IMR-90 (cell line): ENCODE measurements at regions not wholly inside any gene's neighbourhood (a gene's known extent, or its start where the extent isn't known, plus 50 kb on each side); places are given as distances from the start of the nearest gene placed in this dataset.

Experiments
- ATAC-seq: fragments of 200-7000 bp; cut with Tn5 transposase; 2 replicates; pipeline ENCODE4 v1.9.1; 2020; ENCODE audit warnings: low read depth, mild to moderate bottlenecking, moderate library complexity
- BruUV-seq: library from RNA; stranded (reverse); fragments of 400-500 nt; replicated peaks from 2 replicates; lab custom pipeline; 2021; lab: Mats Ljungman, UMichigan
- CTCF ChIA-PET: fragments of 300-600 bp; formaldehyde crosslinking; extraction: SDS; loops from one replicate; lab custom pipeline; 2021; ENCODE audit warnings: antibody characterized with exemption; lab: Yijun Ruan, JAX
- POLR2A ChIA-PET: fragments of 300-600 bp; sonication (Branson Sonifier 250); formaldehyde crosslinking; loops from one replicate; lab custom pipeline; 2022; ENCODE audit warnings: antibody characterized with exemption; ENCODE audit not compliant: unreplicated experiment; lab: Charles Lee
- DNase-seq: peaks from one replicate; pipeline ENCODE4 v3.0.0; 2013
- H2AFZ ChIP-seq: replicated peaks from 2 replicates; pipeline ENCODE3; 2013; ENCODE audit warnings: low read length, mild to moderate bottlenecking; ENCODE audit not compliant: poor library complexity
- H2AK5ac ChIP-seq: 2 replicates; pipeline ENCODE4 v1.6.1; 2013; ENCODE audit warnings: low read depth, low read length, inconsistent platforms
- H2AK9ac ChIP-seq: replicated peaks from 2 replicates; pipeline ENCODE3; 2013; ENCODE audit warnings: mild to moderate bottlenecking, low read depth, low read length, moderate library complexity; ENCODE audit not compliant: poor library complexity
- H2BK120ac ChIP-seq: 2 replicates; pipeline ENCODE4 v1.6.1; 2013; ENCODE audit warnings: low read depth, low read length, inconsistent platforms
- H2BK15ac ChIP-seq: 3 replicates; pipeline ENCODE4 v1.6.1; 2013; ENCODE audit warnings: low read depth, low read length, inconsistent platforms
- H2BK20ac ChIP-seq: 2 replicates; pipeline ENCODE4 v1.6.1; 2013; ENCODE audit warnings: low read depth, mild to moderate bottlenecking, inconsistent platforms, low read length, moderate library complexity
- H2BK5ac ChIP-seq: 2 replicates; pipeline ENCODE4 v1.6.1; 2013; ENCODE audit warnings: mild to moderate bottlenecking, low read depth, low read length, inconsistent platforms; ENCODE audit not compliant: poor library complexity, severe bottlenecking
- H3K14ac ChIP-seq: replicated peaks from 2 replicates; pipeline ENCODE4 v1.6.1; 2013; ENCODE audit warnings: low read depth, low read length, inconsistent platforms
- H3K18ac ChIP-seq: 2 replicates; pipeline ENCODE4 v1.6.1; 2013; ENCODE audit warnings: low read depth, low read length, control low read depth
- H3K23ac ChIP-seq: 2 replicates; pipeline ENCODE4 v1.6.1; 2013; ENCODE audit warnings: low read depth, low read length, inconsistent platforms
- H3K27ac ChIP-seq: 2 replicates; pipeline ENCODE4 v1.5.1; 2013; ENCODE audit warnings: mild to moderate bottlenecking, control low read depth, low read length; ENCODE audit not compliant: insufficient read depth
- H3K27me3 ChIP-seq: 2 replicates; pipeline ENCODE4 v1.6.1; 2013; ENCODE audit warnings: low read length; ENCODE audit not compliant: control insufficient read depth, insufficient read depth
- H3K36me3 ChIP-seq: 2 replicates; pipeline ENCODE4 v1.6.1; 2013; ENCODE audit warnings: low read length, mixed read lengths; ENCODE audit not compliant: control insufficient read depth, insufficient read depth
- H3K4ac ChIP-seq: 2 replicates; pipeline ENCODE4 v1.6.1; 2013; ENCODE audit warnings: low read depth, low read length, inconsistent platforms
- H3K4me1 ChIP-seq: 2 replicates; pipeline ENCODE4 v1.6.1; 2013; ENCODE audit warnings: low read length, mixed read lengths; ENCODE audit not compliant: control insufficient read depth, insufficient read depth
- H3K4me2 ChIP-seq: 2 replicates; pipeline ENCODE4 v1.6.1; 2013; ENCODE audit warnings: low read depth, mild to moderate bottlenecking, control low read depth, low read length, moderate library complexity
- H3K4me3 ChIP-seq: 2 replicates; pipeline ENCODE4 v1.5.1; 2013; ENCODE audit warnings: low read depth, mild to moderate bottlenecking, control low read depth, low read length, moderate library complexity; ENCODE audit not compliant: insufficient read depth
- H3K56ac ChIP-seq: 2 replicates; pipeline ENCODE4 v1.6.1; 2013; ENCODE audit warnings: low read length, inconsistent platforms; ENCODE audit not compliant: insufficient read depth; ENCODE audit errors: extremely low read depth
- H3K79me1 ChIP-seq, 2 experiments: 2 replicates each; pipeline ENCODE4 v1.6.1; 2013; ENCODE audit warnings: low read length in 2 of 2, inconsistent platforms in 1 of 2, low read depth in 1 of 2
- H3K9ac ChIP-seq: 2 replicates; pipeline ENCODE4 v1.6.1; 2013; ENCODE audit warnings: low read depth, low read length, control low read depth
- H3K9me1 ChIP-seq: 2 replicates; pipeline ENCODE4 v1.6.1; 2013; ENCODE audit warnings: low read length, inconsistent platforms; ENCODE audit not compliant: insufficient read depth
- H3K9me3 ChIP-seq: 2 replicates; pipeline ENCODE4 v1.6.1; 2013; ENCODE audit warnings: low read length; ENCODE audit not compliant: control insufficient read depth, insufficient read depth
- H4K20me1 ChIP-seq: 2 replicates; pipeline ENCODE4 v1.6.1; 2013; ENCODE audit warnings: low read length, inconsistent platforms; ENCODE audit not compliant: insufficient read depth
- H4K5ac ChIP-seq: 2 replicates; pipeline ENCODE4 v1.6.1; 2013; ENCODE audit warnings: mild to moderate bottlenecking, low read depth, low read length, control low read depth
- H4K8ac ChIP-seq, 2 experiments: 2 replicates each; pipeline ENCODE4 v1.6.1; 2013; ENCODE audit warnings: low read depth in 2 of 2, low read length in 2 of 2, control low read depth in 1 of 2, inconsistent platforms in 1 of 2
- H4K91ac ChIP-seq: 2 replicates; pipeline ENCODE4 v1.6.1; 2013; ENCODE audit warnings: low read depth, low read length, inconsistent platforms; ENCODE audit not compliant: insufficient read depth
- CEBPB ChIP-seq: IDR thresholded peaks from 2 replicates; pipeline ENCODE4 v1.6.1; 2012; ENCODE audit warnings: low read depth, low read length, improper control_type of control experiment
- POLR2A ChIP-seq: IDR thresholded peaks from 2 replicates; pipeline ENCODE4 v1.6.1; 2012; ENCODE audit warnings: mild to moderate bottlenecking, low read depth, low read length
- dilution Hi-C: fragments of 300-500 bp; cut with HindIII; formaldehyde crosslinking; loops from one replicate; pipeline ENCODE4 v1.14.3; 2018; ENCODE audit warnings: low sequenced_read_pairs; ENCODE audit not compliant: unreplicated experiment
- in situ Hi-C: fragments of 300-500 bp; cut with MboI; formaldehyde crosslinking; loops from 3 replicates; pipeline ENCODE4 v1.14.3; 2019; ENCODE audit warnings: low sequenced_read_pairs, inconsistent platforms, mixed read lengths
- intact Hi-C: fragments of 100-400 bp; cut with micrococcal nuclease; formaldehyde crosslinking; loops from 2 replicates; pipeline ENCODE4 v1.10.0; 2022
- TF ChIP-seq, protein P1 (sequence below): fragments of 150-350 bp; IDR thresholded peaks from 2 replicates; pipeline ENCODE4 v1.6.1; 2016; ENCODE audit warnings: low read depth, mild to moderate bottlenecking, low read length, moderate library complexity, borderline replicate concordance

DNA sequence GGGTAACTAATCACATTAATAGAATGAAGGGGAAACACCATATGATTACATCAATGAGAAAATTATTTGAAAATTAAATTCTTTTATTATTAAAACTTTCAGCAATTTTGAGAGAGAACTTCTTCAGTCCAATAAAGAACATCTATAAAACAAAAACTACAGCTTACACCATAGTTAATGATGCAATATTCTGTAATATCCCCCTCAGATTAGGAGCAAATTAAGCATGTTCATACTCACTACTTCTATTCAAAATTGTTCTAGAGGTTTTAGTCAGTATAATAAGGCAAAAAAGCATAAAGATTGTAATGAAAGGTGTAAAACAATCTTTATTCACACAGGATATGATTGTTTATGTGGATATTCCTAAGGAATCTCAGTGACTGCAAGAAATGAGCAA lies 465.4 kb downstream of the CD109 start:
- TF ChIP-seq POLR2A, result no peak
- TF ChIP-seq, protein P1, sequence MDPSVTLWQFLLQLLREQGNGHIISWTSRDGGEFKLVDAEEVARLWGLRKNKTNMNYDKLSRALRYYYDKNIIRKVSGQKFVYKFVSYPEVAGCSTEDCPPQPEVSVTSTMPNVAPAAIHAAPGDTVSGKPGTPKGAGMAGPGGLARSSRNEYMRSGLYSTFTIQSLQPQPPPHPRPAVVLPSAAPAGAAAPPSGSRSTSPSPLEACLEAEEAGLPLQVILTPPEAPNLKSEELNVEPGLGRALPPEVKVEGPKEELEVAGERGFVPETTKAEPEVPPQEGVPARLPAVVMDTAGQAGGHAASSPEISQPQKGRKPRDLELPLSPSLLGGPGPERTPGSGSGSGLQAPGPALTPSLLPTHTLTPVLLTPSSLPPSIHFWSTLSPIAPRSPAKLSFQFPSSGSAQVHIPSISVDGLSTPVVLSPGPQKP, result no peak
- peak; percentile 56 for TF ChIP-seq CEBPB
- CTCF ChIA-PET, result no interaction called here

More for the DNA sequence above, 465.4 kb downstream of the CD109 start:
- BruUV-seq, result no TSS peak
- no peak for ATAC-seq
- in situ Hi-C loops, result no loop called here
- no peak overlapping the region for H4K5ac ChIP-seq
- H3K9me1 ChIP-seq, result no peaks in the 10 kb centered on the region
- no peak overlapping the region for H3K56ac ChIP-seq
- H2BK5ac ChIP-seq, result no peak overlapping the region
- no peak overlapping the region for H4K91ac ChIP-seq
- no peak overlapping the region for H2AK9ac ChIP-seq
- no peak overlapping the region for H3K14ac ChIP-seq
- no peak overlapping the region for H2BK120ac ChIP-seq
- no peak overlapping the region for H3K27ac ChIP-seq
- H3K36me3 ChIP-seq, result no peaks in the 10 kb centered on the region
- no peaks in the 10 kb centered on the region for H3K9me3 ChIP-seq
- H3K4me2 ChIP-seq, result no peak overlapping the region
- intact Hi-C loops, result no loop called here
- H3K18ac ChIP-seq, result no peak overlapping the region
- no peak overlapping the region for H2AK5ac ChIP-seq
- no peak overlapping the region for H2AFZ ChIP-seq
- no peaks in the 10 kb centered on the region for H3K79me1 ChIP-seq
- H3K27me3 ChIP-seq, result no peaks in the 10 kb centered on the region
- H3K4me1 ChIP-seq, result no peaks in the 10 kb centered on the region
- dilution Hi-C loops, result no loop called here
- POLR2A ChIA-PET, result no interaction called here
- no peak overlapping the region for H3K23ac ChIP-seq
- H2BK15ac ChIP-seq, result no peak overlapping the region
- H4K8ac ChIP-seq, result no peak overlapping the region
- H3K4ac ChIP-seq, result no peak overlapping the region
- H3K4me3 ChIP-seq, result no peak overlapping the region
- no peak overlapping the region for H3K9ac ChIP-seq
- no peak overlapping the region for H2BK20ac ChIP-seq
- no peaks in the 10 kb centered on the region for H4K20me1 ChIP-seq
- peak; percentile 13 for DNase-seq
